Neuronal stem cell (in vitro differentiated cells): ENCODE measurements at regions not wholly inside any gene's neighbourhood (a gene's known extent, or its start where the extent isn't known, plus 50 kb on each side); places are given as distances from the start of the nearest gene placed in this dataset.

Experiments used
- DNase-seq: peaks from one replicate; pipeline ENCODE4 v3.0.0-alpha.2; 2013; ENCODE audit warnings: low spot score
- H2AFZ ChIP-seq: one replicate; pipeline ENCODE4 v1.6.1; 2013; ENCODE audit warnings: mild to moderate bottlenecking, low read length, inconsistent platforms
- H2AK5ac ChIP-seq: 2 replicates; pipeline ENCODE4 v1.6.1; 2013; ENCODE audit warnings: low read depth, mild to moderate bottlenecking, inconsistent platforms, low read length, moderate library complexity, mixed read lengths
- H2BK120ac ChIP-seq: 2 replicates; pipeline ENCODE4 v1.6.1; 2013; ENCODE audit warnings: low read depth, mild to moderate bottlenecking, inconsistent platforms, low read length, moderate library complexity, mixed read lengths
- H2BK12ac ChIP-seq: one replicate; pipeline ENCODE4 v1.6.1; 2013; ENCODE audit warnings: low read length, inconsistent platforms
- H2BK15ac ChIP-seq: 2 replicates; pipeline ENCODE4 v1.6.1; 2013; ENCODE audit warnings: mild to moderate bottlenecking, low read length, inconsistent platforms, mixed read lengths
- H2BK5ac ChIP-seq: one replicate; pipeline ENCODE4 v1.6.1; 2013; ENCODE audit warnings: inconsistent platforms, mild to moderate bottlenecking, low read length, moderate library complexity
- H3K14ac ChIP-seq: one replicate; pipeline ENCODE4 v1.6.1; 2013; ENCODE audit warnings: low read length, inconsistent platforms
- H3K18ac ChIP-seq: 2 replicates; pipeline ENCODE4 v1.6.1; 2013; ENCODE audit warnings: low read length, inconsistent platforms
- H3K23ac ChIP-seq: 2 replicates; pipeline ENCODE4 v1.6.1; 2013; ENCODE audit warnings: low read depth, mild to moderate bottlenecking, mixed read lengths, low read length, inconsistent platforms; ENCODE audit not compliant: poor library complexity
- H3K27ac ChIP-seq: replicated peaks from 3 replicates; pipeline ENCODE4 v1.5.1; 2013; ENCODE audit warnings: low read length, inconsistent platforms
- H3K27me3 ChIP-seq, 3 experiments: 2 replicates each; pipeline ENCODE4 v1.6.1; 2013; ENCODE audit warnings: low read length in 3 of 3, mild to moderate bottlenecking in 2 of 3, inconsistent platforms in 1 of 3, low read depth in 1 of 3, mixed read lengths in 1 of 3, moderate library complexity in 1 of 3; ENCODE audit not compliant: control insufficient read depth in 3 of 3, insufficient read depth in 3 of 3
- H3K36me3 ChIP-seq, 2 donors: replicated peaks in 1 of 2; 2 replicates each; pipeline ENCODE4 v1.6.1; 2013; ENCODE audit warnings: low read length in 2 of 2; ENCODE audit not compliant: control insufficient read depth in 2 of 2, insufficient read depth in 2 of 2
- H3K4ac ChIP-seq: 2 replicates; pipeline ENCODE4 v1.6.1; 2013; ENCODE audit warnings: inconsistent platforms, mild to moderate bottlenecking, low read length, moderate library complexity
- H3K4me1 ChIP-seq, 2 donors: 1 replicate in 1 of 2; 2 replicates in 1 of 2; pipeline ENCODE4 v1.6.1; 2013; ENCODE audit warnings: low read length in 2 of 2, low read depth in 1 of 2; ENCODE audit not compliant: control insufficient read depth in 2 of 2, insufficient read depth in 1 of 2
- H3K4me2 ChIP-seq: one replicate; pipeline ENCODE4 v1.6.1; 2013; ENCODE audit warnings: mild to moderate bottlenecking, low read length, inconsistent platforms; ENCODE audit not compliant: insufficient read depth, poor library complexity, severe bottlenecking
- H3K4me3 ChIP-seq, 2 donors: 2 replicates each; pipeline ENCODE4 v1.5.1; 2013; ENCODE audit warnings: low read length in 2 of 2, mild to moderate bottlenecking in 2 of 2, inconsistent platforms in 1 of 2, moderate library complexity in 1 of 2
- H3K79me1 ChIP-seq: one replicate; pipeline ENCODE4 v1.6.1; 2013; ENCODE audit warnings: low read depth, mild to moderate bottlenecking, inconsistent platforms, low read length, moderate library complexity
- H3K9ac ChIP-seq: one replicate; pipeline ENCODE4 v1.6.1; 2013; ENCODE audit warnings: mild to moderate bottlenecking, low read depth, low read length, inconsistent platforms; ENCODE audit not compliant: poor library complexity
- H3K9me3 ChIP-seq, 2 donors: replicated peaks in 1 of 2; 2 replicates each; pipeline versions ENCODE3 to v1.6.1; 2013; ENCODE audit warnings: low read length in 2 of 2, mild to moderate bottlenecking in 2 of 2, inconsistent platforms in 1 of 2, low read depth in 1 of 2, mixed read lengths in 1 of 2, moderate library complexity in 1 of 2; ENCODE audit not compliant: control insufficient read depth in 2 of 2, insufficient read depth in 1 of 2
- H4K8ac ChIP-seq: one replicate; pipeline ENCODE4 v1.6.1; 2013; ENCODE audit warnings: low read depth, mild to moderate bottlenecking, inconsistent platforms, low read length, moderate library complexity
- H4K91ac ChIP-seq: one replicate; pipeline ENCODE4 v1.6.1; 2013; ENCODE audit warnings: low read length, low read depth, mild to moderate bottlenecking, inconsistent platforms; ENCODE audit not compliant: poor library complexity
- WGBS, 2 donors: extraction: QIAGEN DNeasy Blood & Tissue Kit; methylation state at CpG; one replicate each; pipeline ENCODE4 v1.1.7; 2013; ENCODE audit warnings: missing lambda C conversion rate in 2 of 2, mixed read lengths in 1 of 2; ENCODE audit not compliant: insufficient read length in 2 of 2, insufficient replicate concordance in 1 of 2; ENCODE audit errors: extremely low coverage in 2 of 2; 5-methylcytosine and 5-hydroxymethylcytosine counted together

DNA sequence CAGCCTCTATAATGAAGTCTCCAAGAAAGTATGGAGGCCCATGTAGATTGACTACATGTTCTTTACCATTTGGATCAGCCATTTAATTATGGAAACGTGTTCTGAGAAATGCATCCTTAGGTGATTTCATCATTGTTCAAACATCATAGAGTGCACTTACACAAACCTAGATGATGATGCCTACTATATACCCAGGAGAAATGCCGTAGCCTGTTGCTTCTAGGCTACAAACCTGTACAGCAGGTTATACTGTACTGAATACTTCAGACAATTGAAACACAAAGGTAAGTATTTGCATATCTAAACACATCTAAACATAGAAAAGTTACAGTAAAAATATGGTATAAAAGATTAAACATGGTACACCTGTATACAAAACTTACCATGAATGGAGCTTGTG, 186.5 kb upstream of the FSTL5 start:
- Histone ChIP-seq H3K36me3 (no peaks in the 10 kb centered on the region), H3K4ac (no peak overlapping the region), H2BK15ac (no peak overlapping the region), H2AFZ (no peak overlapping the region), H3K79me1 (no peaks in the 10 kb centered on the region), H3K27ac (no peak overlapping the region), H3K4me1 (no peaks in the 10 kb centered on the region), H3K9me3 (no peaks in the 10 kb centered on the region), H3K9ac (no peak overlapping the region), H2BK12ac (no peak overlapping the region), H3K14ac (no peak overlapping the region), H3K23ac (no peak overlapping the region), H2BK120ac (no peak overlapping the region), H4K8ac (no peak overlapping the region), H2BK5ac (no peak overlapping the region), H3K18ac (no peak overlapping the region), H2AK5ac (no peak overlapping the region), H3K4me2 (no peak overlapping the region), H4K91ac (no peak overlapping the region), H3K27me3 (no peaks in the 10 kb centered on the region), H3K4me3 (no peak overlapping the region)
- no peak for DNase-seq
- WGBS, 2 donors: no CpG with 5 or more reads among the region's 2 CpGs

DNA sequence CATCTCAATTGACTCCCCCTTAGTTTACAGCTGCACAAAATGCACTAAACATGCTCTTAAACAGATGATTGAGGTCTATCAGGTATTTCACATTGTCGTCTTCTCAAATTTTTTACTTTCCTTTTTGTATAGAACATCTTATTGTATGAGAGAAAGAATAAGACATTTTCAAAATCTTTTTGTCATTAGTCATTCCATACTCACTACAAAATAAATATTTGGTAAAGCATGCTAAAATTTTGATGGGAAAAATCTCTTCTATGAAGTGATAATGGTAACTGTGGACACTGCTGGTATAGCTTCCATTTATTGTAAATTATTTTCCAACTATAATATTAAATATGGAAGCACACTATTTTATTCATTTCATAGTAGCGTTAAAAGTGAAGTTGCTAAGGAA, 185.6 kb upstream of the FSTL5 start:
- Histone ChIP-seq H2BK120ac (no peak overlapping the region), H4K91ac (no peak overlapping the region), H3K79me1 (no peaks in the 10 kb centered on the region), H3K9me3 (no peaks in the 10 kb centered on the region), H3K4ac (no peak overlapping the region), H2BK12ac (no peak overlapping the region), H3K23ac (no peak overlapping the region), H3K36me3 (no peaks in the 10 kb centered on the region), H3K27ac (no peak overlapping the region), H3K4me3 (no peak overlapping the region), H3K18ac (no peak overlapping the region), H2AK5ac (no peak overlapping the region), H2AFZ (no peak overlapping the region), H2BK5ac (no peak overlapping the region), H3K9ac (no peak overlapping the region), H3K4me2 (no peak overlapping the region), H2BK15ac (no peak overlapping the region), H3K27me3 (no peaks in the 10 kb centered on the region), H3K4me1 (no peaks in the 10 kb centered on the region), H4K8ac (no peak overlapping the region), H3K14ac (no peak overlapping the region)
- WGBS, 2 donors: no CpG with 5 or more reads among the region's 2 CpGs
- DNase-seq: no peak

DNA sequence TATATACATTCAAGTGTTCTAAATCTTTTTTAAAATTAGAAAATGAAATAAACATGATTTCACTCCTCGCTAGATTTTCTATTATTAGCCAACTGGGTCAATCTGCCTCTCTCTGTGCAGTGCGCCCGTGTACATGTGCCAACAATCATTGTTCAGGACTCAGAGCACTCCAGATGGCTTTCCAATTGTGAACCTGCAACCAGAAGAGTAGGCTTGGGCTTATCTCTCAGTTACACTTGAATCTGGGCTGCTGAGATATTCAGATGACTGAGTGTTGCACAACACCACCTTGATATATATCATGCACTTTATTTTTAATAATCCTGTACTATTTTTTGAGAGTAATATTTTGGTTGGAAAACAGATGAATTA, 184.0 kb upstream of the FSTL5 start:
- Histone ChIP-seq H3K27me3 (no peaks in the 10 kb centered on the region), H2BK5ac (no peak overlapping the region), H3K9ac (no peak overlapping the region), H3K14ac (no peak overlapping the region), H3K4ac (no peak overlapping the region), H4K8ac (no peak overlapping the region), H2BK15ac (no peak overlapping the region), H3K4me2 (no peak overlapping the region), H3K18ac (no peak overlapping the region), H2BK12ac (no peak overlapping the region), H3K4me3 (no peak overlapping the region), H2AFZ (no peak overlapping the region), H3K27ac (no peak overlapping the region), H4K91ac (no peak overlapping the region), H3K36me3 (no peaks in the 10 kb centered on the region), H3K79me1 (no peaks in the 10 kb centered on the region), H3K23ac (no peak overlapping the region), H2AK5ac (no peak overlapping the region), H2BK120ac (no peak overlapping the region), H3K4me1 (no peaks in the 10 kb centered on the region), H3K9me3 (no peaks in the 10 kb centered on the region)
- WGBS, 2 donors: no CpG with 5 or more reads among the region's 3 CpGs
- no peak for DNase-seq

DNA sequence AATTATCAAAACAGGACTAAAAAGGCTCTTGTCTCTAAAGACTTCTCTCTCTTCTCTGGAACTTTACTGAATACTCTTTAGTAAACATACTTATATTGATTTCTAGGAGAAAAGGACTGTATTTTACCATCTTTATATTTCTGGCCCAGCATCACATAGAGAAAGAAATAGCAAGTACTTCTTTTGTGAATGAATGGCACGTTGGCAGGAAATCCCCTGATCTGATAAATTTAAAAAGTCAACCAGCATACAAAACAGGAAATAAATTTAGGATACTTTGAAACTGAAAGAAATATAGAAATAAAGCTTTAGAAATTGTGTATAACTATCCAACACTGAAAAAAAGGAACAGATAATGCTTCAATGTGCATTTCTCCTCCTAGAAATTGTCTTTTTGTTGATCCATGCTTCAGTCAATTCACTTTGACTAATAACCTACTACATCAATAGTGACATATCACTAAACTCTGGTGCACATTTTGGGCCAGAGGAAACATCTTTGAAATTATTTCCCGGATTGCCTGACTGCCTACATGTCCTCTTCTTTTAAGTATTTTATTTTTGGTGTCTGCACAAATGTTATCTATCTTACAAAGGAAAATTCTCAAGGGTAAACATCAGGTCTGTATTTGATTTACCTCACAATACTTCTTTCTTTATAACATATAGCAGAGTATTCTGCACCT, 183.5 kb upstream of the FSTL5 start:
- no peak overlapping the region for H3K4me3 ChIP-seq
- no peaks in the 10 kb centered on the region for H3K36me3 ChIP-seq
- no peaks in the 10 kb centered on the region for H3K27me3 ChIP-seq
- H3K23ac ChIP-seq: no peak overlapping the region
- no peaks in the 10 kb centered on the region for H3K79me1 ChIP-seq
- H3K9me3 ChIP-seq: no peaks in the 10 kb centered on the region
- no peak overlapping the region for H3K14ac ChIP-seq
- no peak overlapping the region for H3K18ac ChIP-seq
- no peak overlapping the region for H2BK120ac ChIP-seq
- no peak overlapping the region for H2BK12ac ChIP-seq
- H2AK5ac ChIP-seq: no peak overlapping the region
- no peak overlapping the region for H4K8ac ChIP-seq
- H4K91ac ChIP-seq: no peak overlapping the region
- H3K4me2 ChIP-seq: no peak overlapping the region
- no peaks in the 10 kb centered on the region for H3K4me1 ChIP-seq
- no peak overlapping the region for H3K27ac ChIP-seq
- DNase-seq: no peak
- H3K4ac ChIP-seq: no peak overlapping the region
- no CpG with 5 or more reads among the region's 2 CpGs for WGBS, 2 donors
- no peak overlapping the region for H3K9ac ChIP-seq
- no peak overlapping the region for H2BK15ac ChIP-seq
- H2AFZ ChIP-seq: no peak overlapping the region
- no peak overlapping the region for H2BK5ac ChIP-seq
